NCI-H69 (cell line): ENCODE measurements at regions not wholly inside any gene's neighbourhood (a gene's known extent, or its start where the extent isn't known, plus 50 kb on each side); places are given as distances from the start of the nearest gene placed in this dataset.
"Not testable (repeated sequence)": the region's sequence is repeated elsewhere in the genome, so short reads cannot be mapped to it uniquely, and the experiment has no call there.

Experiments
- DNase-seq: peaks from one replicate; lab custom pipeline; 2025; lab: John Stamatoyannopoulos, UW

DNA sequence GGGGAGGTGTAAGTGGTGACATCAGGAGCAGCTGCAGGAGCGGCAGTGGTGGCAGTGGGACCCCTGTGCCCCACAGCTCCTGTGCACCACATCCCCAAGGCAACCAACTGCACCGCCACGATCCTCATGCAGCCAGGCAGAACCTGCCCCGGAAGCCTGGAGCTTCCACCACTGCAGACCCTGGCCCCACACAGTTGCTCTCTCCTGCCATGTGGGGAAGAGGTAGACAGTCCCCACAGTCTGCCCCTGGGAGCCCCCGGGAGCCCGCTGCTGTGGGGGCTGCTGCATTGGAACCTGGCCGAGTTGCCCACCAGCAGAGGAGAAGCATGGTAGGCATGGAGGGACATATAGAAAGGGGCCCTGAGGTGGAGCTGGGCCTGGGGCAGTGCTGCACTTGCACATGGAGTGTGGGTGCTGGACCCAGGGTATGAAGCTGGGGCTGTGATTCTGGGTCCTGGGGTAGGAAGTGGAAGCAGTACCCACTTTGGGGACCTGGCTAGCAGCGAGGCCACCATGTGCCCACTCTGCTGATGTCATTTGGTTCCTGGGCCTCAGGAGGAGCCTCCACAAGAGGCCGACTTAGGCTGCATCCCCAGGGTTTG lies 623.3 kb upstream of the LRRTM4 start:
- no peak for DNase-seq

GRCh38 chr2:78145997-78146722 lies 624.0 kb upstream of the LRRTM4 start:
- DNase-seq = no peak

DNA sequence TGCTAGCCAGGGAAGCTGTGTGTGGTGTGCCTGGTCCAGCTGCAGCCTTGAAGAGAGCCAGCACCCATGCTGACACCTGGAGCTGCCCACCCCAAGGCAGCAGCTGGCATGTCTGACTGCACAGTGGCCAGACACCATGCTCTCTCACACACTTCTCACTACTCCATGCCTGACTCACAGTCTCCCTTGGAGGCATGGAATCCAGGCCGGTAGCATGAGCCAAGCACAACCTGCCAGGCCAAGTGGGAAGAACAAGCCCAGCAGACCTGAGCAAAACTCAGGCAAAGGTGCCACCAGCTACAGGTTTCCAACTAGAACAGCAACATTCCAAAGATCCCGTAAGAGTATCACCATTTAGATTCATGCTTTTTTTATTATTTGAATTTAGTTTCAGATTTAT lies 625.3 kb upstream of the LRRTM4 start:
- DNase-seq = no peak

DNA sequence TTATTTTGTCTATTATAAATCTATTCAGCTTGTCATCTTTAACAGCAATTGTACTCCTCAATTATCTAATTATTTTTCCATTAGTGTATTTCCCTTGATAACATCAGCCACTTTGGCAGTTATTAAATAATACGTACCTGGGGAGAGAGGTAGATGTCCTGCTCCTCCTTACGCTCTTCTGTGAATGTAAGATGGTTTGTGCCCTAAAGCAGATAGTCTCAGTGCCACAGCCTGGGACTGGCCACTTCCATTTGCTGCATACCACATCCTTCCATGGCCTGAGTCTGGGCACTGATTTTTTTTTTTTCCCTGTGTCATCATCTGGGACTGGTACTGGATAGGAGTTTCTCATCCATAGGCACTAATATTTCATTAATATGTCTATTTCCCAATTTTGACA lies 632.4 kb upstream of the LRRTM4 start:
- DNase-seq = no peak

DNA sequence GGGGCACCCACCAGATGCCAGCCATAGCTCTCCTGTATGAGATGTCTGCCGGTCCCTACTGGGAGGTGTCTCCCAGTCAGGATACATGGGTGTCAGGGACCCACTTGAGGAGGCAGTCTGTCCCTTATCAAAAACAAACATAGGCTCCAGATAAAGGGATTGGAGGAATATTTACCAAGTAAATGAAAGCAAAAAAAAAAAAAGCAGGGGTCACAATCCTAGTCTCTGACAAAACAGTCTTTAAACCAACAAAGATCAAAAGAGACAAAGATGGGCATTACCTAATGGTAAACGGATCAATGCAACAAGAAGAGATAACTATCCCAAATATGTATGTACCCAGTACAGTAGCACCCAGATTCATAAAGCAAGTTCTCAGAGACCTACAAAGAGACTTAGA lies 640.0 kb upstream of the LRRTM4 start:
- no peak for DNase-seq

GRCh38 chr2:78172157-78172556 lies 650.0 kb upstream of the LRRTM4 start:
- DNase-seq = not testable (repeated sequence)

DNA sequence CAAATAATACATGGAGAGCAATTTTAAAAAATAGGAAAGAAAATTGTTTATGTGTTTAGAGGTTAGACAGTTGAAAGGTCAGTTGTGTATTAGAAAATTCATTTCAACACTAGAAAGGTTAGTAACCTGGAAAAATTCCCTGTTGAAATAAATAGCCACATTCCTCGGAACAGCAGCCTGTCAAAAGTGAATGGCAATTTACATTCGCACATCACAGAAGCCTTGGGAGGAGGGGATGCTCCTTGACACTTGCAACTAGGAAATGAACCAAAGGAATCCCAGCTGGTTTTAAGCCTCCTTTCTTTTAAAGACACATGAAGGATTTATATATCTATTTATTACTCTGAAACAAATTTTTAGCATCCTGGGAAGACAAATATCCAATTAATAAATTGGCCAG lies 653.5 kb upstream of the LRRTM4 start:
- no peak for DNase-seq

DNA sequence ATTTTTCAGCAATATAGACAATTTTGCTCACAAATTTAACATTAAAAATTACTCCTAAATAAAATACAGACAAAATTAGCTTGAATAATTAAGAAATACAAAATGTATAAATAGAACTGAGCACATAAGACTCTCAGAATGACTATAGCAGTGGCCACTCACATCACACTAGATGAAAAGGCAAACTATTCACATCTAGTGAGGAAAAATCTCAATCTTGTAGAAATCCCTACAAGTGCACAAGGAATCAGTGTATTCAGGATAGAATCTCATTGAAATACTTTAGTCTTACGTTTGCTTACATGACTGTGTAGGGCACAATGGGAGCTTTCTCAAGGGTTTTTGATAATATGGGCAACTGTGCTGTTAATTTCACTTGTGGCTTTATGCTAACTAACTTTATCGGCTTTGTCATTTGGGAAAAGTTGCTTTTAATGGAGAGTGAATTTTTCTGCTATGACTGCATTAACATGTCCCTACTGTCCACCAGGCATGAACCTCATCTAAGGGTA lies 678.9 kb upstream of the LRRTM4 start:
- DNase-seq = no peak

- no peak for DNase-seq
These were observed 680.2 kb upstream of the LRRTM4 start for GRCh38 chr2:78202366-78202765.

- DNase-seq = no peak
These were observed 681.0 kb upstream of the LRRTM4 start for GRCh38 chr2:78202986-78203670.

- DNase-seq = no peak
These were observed 695.9 kb upstream of the LRRTM4 start for GRCh38 chr2:78218066-78218465.

- DNase-seq = no peak
These were observed 715.5 kb upstream of the LRRTM4 start for GRCh38 chr2:78237704-78238103.

- no peak for DNase-seq
These were observed 723.4 kb upstream of the LRRTM4 start for GRCh38 chr2:78245394-78246135.

DNA sequence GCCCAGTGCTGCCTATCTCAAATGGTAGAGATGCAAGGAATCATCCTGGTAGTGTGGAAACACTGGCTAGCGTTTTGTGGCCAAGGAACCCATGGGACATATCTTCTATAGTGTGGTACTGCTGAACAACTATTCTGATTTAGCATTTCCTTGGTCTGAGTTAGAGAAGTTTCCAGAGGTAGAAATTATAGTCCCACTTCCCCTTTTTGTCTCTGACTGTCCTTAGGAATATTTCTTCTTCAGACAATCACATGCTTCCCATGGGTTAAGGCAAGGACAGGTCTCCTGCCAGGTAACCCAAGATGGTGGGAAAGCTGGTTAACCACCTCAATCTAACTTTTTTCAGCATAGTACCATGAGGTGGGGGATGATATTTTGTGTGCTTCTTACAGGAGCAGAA lies 729.5 kb upstream of the LRRTM4 start:
- no peak for DNase-seq

- DNase-seq = no peak
These were observed 738.7 kb upstream of the LRRTM4 start for GRCh38 chr2:78260861-78261260.

DNA sequence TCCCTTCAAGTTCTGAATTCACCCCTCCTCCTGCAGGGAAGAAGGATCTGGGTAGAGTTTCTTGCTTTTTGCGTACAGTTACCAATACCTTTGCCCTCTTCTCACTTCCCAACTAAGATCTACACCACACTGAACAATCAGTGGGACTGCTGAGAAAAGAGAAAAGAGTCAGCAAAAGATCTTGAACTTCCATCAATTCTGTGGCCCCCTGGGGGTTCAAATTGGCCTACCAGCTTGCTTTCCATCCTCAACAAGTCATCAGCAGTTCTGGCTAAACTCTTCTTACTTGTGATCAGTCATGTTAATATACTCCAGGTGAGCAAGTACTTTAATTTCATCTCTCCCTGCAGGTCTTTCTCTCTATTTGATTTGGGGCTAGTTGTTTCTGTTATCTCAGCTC lies 739.3 kb upstream of the LRRTM4 start:
- no peak for DNase-seq

DNA sequence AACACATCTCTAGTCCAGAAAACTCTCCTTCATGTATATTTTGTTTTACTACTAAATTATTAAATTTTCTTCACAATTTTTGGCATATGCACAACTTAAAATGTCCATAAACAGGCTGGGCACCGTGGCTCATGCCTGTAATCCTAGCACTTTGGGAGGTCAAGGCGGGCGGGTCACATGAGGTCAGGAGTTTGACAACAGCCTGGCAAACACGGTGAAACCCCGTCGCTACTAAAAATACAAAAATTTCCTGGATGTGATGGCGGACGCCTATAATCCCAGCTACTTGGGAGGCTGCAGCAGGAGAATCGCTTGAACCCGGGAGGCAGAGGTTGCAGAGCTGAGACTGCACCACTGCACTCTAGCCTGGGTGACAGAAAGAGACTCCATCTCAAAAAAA lies 739.9 kb upstream of the LRRTM4 start:
- not testable (repeated sequence) for DNase-seq

DNA sequence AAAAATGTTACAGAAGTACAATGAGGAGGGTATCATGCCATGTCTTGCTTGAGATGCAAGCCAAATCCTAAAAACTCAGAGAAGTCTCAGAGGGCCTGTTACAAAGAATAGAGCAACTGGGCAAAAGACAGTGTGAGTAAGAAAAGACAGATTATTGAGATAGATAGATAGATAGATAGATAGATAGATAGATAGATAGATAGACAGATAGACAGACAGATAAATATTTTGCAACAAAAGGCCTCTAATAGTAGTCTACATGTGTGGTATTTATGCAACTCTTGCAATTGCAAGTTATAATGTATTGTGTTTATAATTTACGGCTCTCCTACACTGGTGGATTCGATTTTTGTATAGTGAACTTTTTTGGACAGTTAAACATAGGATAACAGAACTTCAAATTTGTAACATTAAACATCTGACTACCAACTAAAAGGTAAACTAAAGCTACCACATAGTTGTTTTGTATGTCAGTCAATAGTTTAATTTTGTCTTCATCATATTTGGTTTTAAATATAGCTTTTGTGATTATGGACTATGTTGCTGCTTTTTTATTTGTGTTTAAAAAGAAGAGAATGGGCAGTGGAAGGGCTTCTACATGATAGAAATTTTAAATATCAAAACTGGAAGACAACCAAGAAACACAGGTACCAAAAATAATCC lies 740.7 kb upstream of the LRRTM4 start:
- DNase-seq = no peak

- DNase-seq = no peak
These were observed 741.4 kb upstream of the LRRTM4 start for GRCh38 chr2:78263571-78263970.

- DNase-seq = no peak
These were observed 742.0 kb upstream of the LRRTM4 start for GRCh38 chr2:78264130-78264529.

- no peak for DNase-seq
These were observed 744.3 kb upstream of the REG3G start for GRCh38 chr2:78281164-78281563.
